Endodermal cell (in vitro differentiated cells): ENCODE measurements at regions not wholly inside any gene's neighbourhood (a gene's known extent, or its start where the extent isn't known, plus 50 kb on each side); places are given as distances from the start of the nearest gene placed in this dataset.

Experiments
- DNase-seq: peaks from one replicate; pipeline ENCODE4 v3.0.0-alpha.2; 2017
- H3K27ac ChIP-seq: 2 replicates; pipeline ENCODE4 v1.5.1; 2013; ENCODE audit warnings: mild to moderate bottlenecking, low read depth, low read length, moderate library complexity
- H3K27me3 ChIP-seq: 2 replicates; pipeline ENCODE4 v1.6.1; 2013; ENCODE audit warnings: mild to moderate bottlenecking, low read length, moderate library complexity; ENCODE audit not compliant: insufficient read depth, control insufficient read depth, poor library complexity, severe bottlenecking
- H3K36me3 ChIP-seq: 2 replicates; pipeline ENCODE4 v1.7.0; 2013; ENCODE audit warnings: mild to moderate bottlenecking, low read length, moderate library complexity; ENCODE audit not compliant: control insufficient read depth, insufficient read depth
- H3K4me1 ChIP-seq: one replicate; pipeline ENCODE4 v1.7.0; 2013; ENCODE audit warnings: low read length; ENCODE audit not compliant: control insufficient read depth, insufficient read depth
- H3K4me3 ChIP-seq: 2 replicates; pipeline ENCODE4 v1.5.1; 2013; ENCODE audit warnings: mild to moderate bottlenecking, low read length, moderate library complexity
- H3K9ac ChIP-seq: 2 replicates; pipeline ENCODE4 v1.6.1; 2013; ENCODE audit warnings: mild to moderate bottlenecking, low read length, moderate library complexity; ENCODE audit not compliant: poor library complexity, severe bottlenecking; ENCODE audit errors: extremely low read depth
- H3K9me3 ChIP-seq: 2 replicates; pipeline ENCODE4 v1.6.1; 2013; ENCODE audit warnings: mild to moderate bottlenecking, low read length, moderate library complexity; ENCODE audit not compliant: control insufficient read depth
- H3K27ac Mint-ChIP-seq: 2 replicates; pipeline ENCODE4 v1.8.0; 2020; ENCODE audit warnings: mixed read lengths
- H3K27me3 Mint-ChIP-seq: 2 replicates; pipeline ENCODE4 v1.8.0; 2021; ENCODE audit warnings: mild to moderate bottlenecking, mixed read lengths; ENCODE audit not compliant: insufficient read depth
- H3K36me3 Mint-ChIP-seq: 2 replicates; pipeline ENCODE4 v1.8.0; 2020; ENCODE audit warnings: low read depth, mixed read lengths
- H3K4me1 Mint-ChIP-seq: 2 replicates; pipeline ENCODE4 v1.8.0; 2020; ENCODE audit warnings: mixed read lengths
- H3K4me3 Mint-ChIP-seq: 2 replicates; pipeline ENCODE4 v1.8.0; 2020; ENCODE audit warnings: mild to moderate bottlenecking, moderate library complexity, mixed read lengths
- H3K9me3 Mint-ChIP-seq: 2 replicates; pipeline ENCODE4 v1.8.0; 2020; ENCODE audit warnings: mild to moderate bottlenecking, mixed read lengths
- WGBS, 2 experiments: methylation state at CpG; one replicate each; pipeline versions ENCODE4 v1.1.5 to v1.1.7; 2013; ENCODE audit warnings: missing lambda C conversion rate in 2 of 2, mixed read lengths in 1 of 2; ENCODE audit not compliant: insufficient coverage in 1 of 2, insufficient read length in 1 of 2; 5-methylcytosine and 5-hydroxymethylcytosine counted together
- TF ChIP-seq, protein P1 (sequence below): fragments of 200-600 bp; sonication (generic); conservative IDR thresholded peaks from 2 replicates; pipeline ENCODE4 v1.5.0; 2021; ENCODE audit warnings: antibody characterized with exemption, mild to moderate bottlenecking

DNA sequence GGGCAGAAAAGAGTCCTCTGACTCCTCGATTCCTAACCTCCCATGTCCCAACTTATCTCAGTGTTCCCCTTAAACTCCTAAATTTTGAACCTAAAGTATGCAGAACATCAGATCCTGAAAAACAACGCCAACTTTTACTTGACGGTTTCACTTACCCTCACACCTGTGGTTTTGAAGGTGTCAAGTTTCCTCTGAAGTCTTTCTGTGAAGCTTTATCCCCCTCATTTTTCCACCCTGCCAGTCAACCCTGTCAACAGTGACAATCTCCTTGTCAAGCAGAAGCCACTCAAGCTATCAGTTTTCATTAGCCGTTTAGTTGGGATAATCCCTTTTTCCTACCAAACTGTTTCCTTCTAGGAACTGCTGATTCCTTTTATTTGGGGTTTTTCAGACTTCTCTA, 245.4 kb upstream of the PREP start:
- H3K27ac ChIP-seq, result no peak overlapping the region
- H3K36me3 ChIP-seq, result no peaks in the 10 kb centered on the region
- WGBS, 2 experiments, result 65 to 78% methylated on average over 3 to 4 of the region's 4 CpGs
- peaks cover 24% of the 10 kb centered on the region for H3K4me1 Mint-ChIP-seq
- no peak overlapping the region for H3K27ac Mint-ChIP-seq
- H3K36me3 Mint-ChIP-seq, result no peaks in the 10 kb centered on the region
- peaks cover 10% of the 10 kb centered on the region for H3K27me3 Mint-ChIP-seq
- H3K27me3 ChIP-seq, result peaks cover 30% of the 10 kb centered on the region
- no peak overlapping the region for H3K4me3 ChIP-seq
- no peaks in the 10 kb centered on the region for H3K9me3 Mint-ChIP-seq
- TF ChIP-seq, protein P1, sequence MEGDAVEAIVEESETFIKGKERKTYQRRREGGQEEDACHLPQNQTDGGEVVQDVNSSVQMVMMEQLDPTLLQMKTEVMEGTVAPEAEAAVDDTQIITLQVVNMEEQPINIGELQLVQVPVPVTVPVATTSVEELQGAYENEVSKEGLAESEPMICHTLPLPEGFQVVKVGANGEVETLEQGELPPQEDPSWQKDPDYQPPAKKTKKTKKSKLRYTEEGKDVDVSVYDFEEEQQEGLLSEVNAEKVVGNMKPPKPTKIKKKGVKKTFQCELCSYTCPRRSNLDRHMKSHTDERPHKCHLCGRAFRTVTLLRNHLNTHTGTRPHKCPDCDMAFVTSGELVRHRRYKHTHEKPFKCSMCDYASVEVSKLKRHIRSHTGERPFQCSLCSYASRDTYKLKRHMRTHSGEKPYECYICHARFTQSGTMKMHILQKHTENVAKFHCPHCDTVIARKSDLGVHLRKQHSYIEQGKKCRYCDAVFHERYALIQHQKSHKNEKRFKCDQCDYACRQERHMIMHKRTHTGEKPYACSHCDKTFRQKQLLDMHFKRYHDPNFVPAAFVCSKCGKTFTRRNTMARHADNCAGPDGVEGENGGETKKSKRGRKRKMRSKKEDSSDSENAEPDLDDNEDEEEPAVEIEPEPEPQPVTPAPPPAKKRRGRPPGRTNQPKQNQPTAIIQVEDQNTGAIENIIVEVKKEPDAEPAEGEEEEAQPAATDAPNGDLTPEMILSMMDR, result no peak
- H3K4me1 ChIP-seq, result no peaks in the 10 kb centered on the region
- no peak overlapping the region for H3K4me3 Mint-ChIP-seq
- no peak overlapping the region for H3K9ac ChIP-seq
- no peaks in the 10 kb centered on the region for H3K9me3 ChIP-seq
- no peak for DNase-seq

DNA sequence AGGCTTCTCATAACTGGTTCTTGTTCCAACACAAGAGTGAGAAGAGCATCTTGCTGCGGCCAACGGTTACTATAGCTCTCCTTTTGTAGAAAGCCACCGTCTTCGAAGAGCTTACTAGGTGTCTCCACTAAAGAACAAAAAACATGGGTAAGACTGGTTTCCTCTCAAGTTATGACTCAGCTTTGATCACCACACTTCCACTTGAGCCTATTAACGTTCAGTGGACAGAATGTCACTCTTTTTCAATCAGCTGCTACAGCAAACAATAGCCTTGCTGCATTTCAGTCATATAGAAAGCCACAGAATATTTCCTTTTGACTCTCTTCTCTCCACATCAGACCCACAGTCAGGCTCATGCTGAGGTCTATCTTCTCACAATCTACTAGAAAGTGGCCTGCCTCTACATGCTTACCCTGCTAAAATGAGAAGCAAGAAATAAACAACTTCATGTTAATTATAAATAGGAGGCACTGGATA, 243.5 kb upstream of the PREP start:
- Mint-ChIP-seq H3K27ac (no peak overlapping the region), H3K4me3 (no peak overlapping the region), H3K36me3 (no peaks in the 10 kb centered on the region), H3K27me3 (peaks cover 4% of the 10 kb centered on the region), H3K4me1 (peaks cover 24% of the 10 kb centered on the region), H3K9me3 (no peaks in the 10 kb centered on the region)
- no peak for DNase-seq
- no peaks in the 10 kb centered on the region for H3K4me1 ChIP-seq
- H3K36me3 ChIP-seq, result no peaks in the 10 kb centered on the region
- H3K27ac ChIP-seq, result no peak overlapping the region
- TF ChIP-seq, protein P1, result no peak
- no peaks in the 10 kb centered on the region for H3K9me3 ChIP-seq
- WGBS, 2 experiments, result 93 to 95% methylated on average over 5 of the region's 5 CpGs
- H3K27me3 ChIP-seq, result peaks cover 22% of the 10 kb centered on the region
- H3K9ac ChIP-seq, result no peak overlapping the region
- H3K4me3 ChIP-seq, result no peak overlapping the region

GRCh38 chr6:105645958-105646357, 243.1 kb upstream of the PREP start:
- Histone ChIP-seq H3K27me3 (peaks cover 20% of the 10 kb centered on the region), H3K9me3 (no peaks in the 10 kb centered on the region), H3K27ac (no peak overlapping the region), H3K4me3 (no peak overlapping the region), H3K9ac (no peak overlapping the region), H3K4me1 (no peaks in the 10 kb centered on the region), H3K36me3 (no peaks in the 10 kb centered on the region)
- Mint-ChIP-seq H3K27ac (no peak overlapping the region), H3K9me3 (no peaks in the 10 kb centered on the region), H3K4me1 (peaks cover 24% of the 10 kb centered on the region), H3K27me3 (peaks cover 4% of the 10 kb centered on the region), H3K4me3 (no peak overlapping the region), H3K36me3 (no peaks in the 10 kb centered on the region)
- WGBS, 2 experiments, result 82 to 95% methylated on average over 3 of the region's 3 CpGs
- no peak for DNase-seq
- TF ChIP-seq, protein P1, result no peak
